H1 (cell line): ENCODE measurements at regions not wholly inside any gene's neighbourhood (a gene's known extent, or its start where the extent isn't known, plus 50 kb on each side); places are given as distances from the start of the nearest gene placed in this dataset.

ENCODE experiments used
- POLR2A ChIP-seq, 2 experiments: IDR thresholded peaks; 1 replicate in 1 of 2; 2 replicates in 1 of 2; pipeline ENCODE4 v1.6.1; 2011; ENCODE audit warnings: low read depth in 2 of 2, low read length in 2 of 2, mild to moderate bottlenecking in 2 of 2; ENCODE audit errors: control extremely low read depth in 1 of 2
- ZNF274 ChIP-seq: IDR thresholded peaks from 2 replicates; pipeline ENCODE4 v1.7.0; 2012; ENCODE audit warnings: low read length, borderline replicate concordance; ENCODE audit errors: extremely low read depth

DNA sequence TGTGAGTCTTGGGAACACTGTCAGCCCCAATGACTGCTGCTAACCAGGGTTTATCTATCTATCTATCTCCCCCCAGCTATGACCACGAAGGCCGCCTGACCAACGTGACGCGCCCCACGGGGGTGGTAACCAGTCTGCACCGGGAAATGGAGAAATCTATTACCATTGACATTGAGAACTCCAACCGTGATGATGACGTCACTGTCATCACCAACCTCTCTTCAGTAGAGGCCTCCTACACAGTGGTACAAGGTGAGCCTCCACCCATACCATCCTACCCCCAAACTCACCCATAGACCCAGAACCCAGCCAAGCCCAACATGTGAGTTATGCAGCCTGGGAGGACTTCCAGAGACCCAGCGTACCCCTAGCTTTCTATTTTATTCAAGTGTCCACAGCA lies 65.4 kb upstream of the WWC1 start:
- TF ChIP-seq POLR2A (IDR thresholded peaks at IDR 0.05; ENCODE audit: control extremely low read depth in 1 of 2, low read depth in 2 of 2, low read length in 2 of 2) (no peak), ZNF274 (no peak)
